Panc1 (cell line): ENCODE measurements at regions not wholly inside any gene's neighbourhood (a gene's known extent, or its start where the extent isn't known, plus 50 kb on each side); places are given as distances from the start of the nearest gene placed in this dataset.

Experiments used
- CTCF ChIP-seq: fragments of 450-650 bp; IDR thresholded peaks from 2 replicates; pipeline ENCODE4 v1.5.1; 2017; ENCODE audit warnings: mild to moderate bottlenecking
- POLR2AphosphoS5 ChIP-seq: IDR thresholded peaks from 2 replicates; pipeline ENCODE4 v1.6.1; 2012; ENCODE audit warnings: mild to moderate bottlenecking, low read depth, low read length, moderate library complexity
- REST ChIP-seq, 2 experiments: IDR thresholded peaks; 2 replicates each; pipeline ENCODE4 v1.6.1; 2011 to 2012; ENCODE audit warnings: low read depth in 2 of 2, control low read depth in 1 of 2, low read length in 1 of 2, mild to moderate bottlenecking in 1 of 2, moderate library complexity in 1 of 2; ENCODE audit not compliant: insufficient read depth in 1 of 2
- SIN3A ChIP-seq: IDR thresholded peaks from 2 replicates; pipeline ENCODE4 v1.6.1; 2012; ENCODE audit warnings: low read depth, mild to moderate bottlenecking, low read length, moderate library complexity, borderline replicate concordance; ENCODE audit not compliant: insufficient read depth

GRCh38 chr6:8223678-8224077 is 121.3 kb upstream of the EEF1E1 start:
- TF ChIP-seq CTCF (no peak), POLR2AphosphoS5 (no peak), SIN3A (no peak), REST (IDR thresholded peaks at IDR 0.05; ENCODE audit: insufficient read depth in 1 of 2, low read depth in 2 of 2, low read length in 1 of 2) (no peak)
